Common myeloid progenitor, CD34-positive (primary cell): ENCODE measurements at regions not wholly inside any gene's neighbourhood (a gene's known extent, or its start where the extent isn't known, plus 50 kb on each side); places are given as distances from the start of the nearest gene placed in this dataset.

ENCODE experiments used
- CTCF ChIA-PET: fragments of 350-600 bp; sonication (Branson Sonifier 250); formaldehyde crosslinking; loops from one replicate; lab custom pipeline; 2021; ENCODE audit warnings: antibody characterized with exemption; lab: Charles Lee
- POLR2A ChIA-PET: fragments of 350-600 bp; sonication (Branson Sonifier 250); formaldehyde crosslinking; loops from one replicate; lab custom pipeline; 2021; ENCODE audit warnings: antibody characterized with exemption; lab: Charles Lee
- DNase-seq, 3 donors: peaks; one replicate each; pipeline versions ENCODE4 v3.0.0 to v3.0.0-alpha.2; 2013
- H3K27ac ChIP-seq, 2 experiments: 1 replicate in 1 of 2; 2 replicates in 1 of 2; pipeline ENCODE4 v1.7.0; 2013; ENCODE audit warnings: inconsistent platforms in 2 of 2, low read length in 2 of 2, mild to moderate bottlenecking in 2 of 2, low read depth in 1 of 2, moderate library complexity in 1 of 2; ENCODE audit not compliant: severe bottlenecking in 2 of 2, insufficient read depth in 1 of 2, poor library complexity in 1 of 2
- H3K27me3 ChIP-seq, 5 experiments: replicated peaks in 2 of 5; 1 replicate in 3 of 5; 2 replicates in 2 of 5; pipeline versions ENCODE4 v1.6.1 to v1.7.0; 2013; ENCODE audit warnings: low read length in 4 of 5, mild to moderate bottlenecking in 2 of 5, moderate library complexity in 2 of 5, inconsistent platforms in 1 of 5; ENCODE audit not compliant: insufficient read depth in 5 of 5, control insufficient read depth in 4 of 5
- H3K36me3 ChIP-seq, 4 experiments: 1 replicate in 2 of 4; 2 replicates in 2 of 4; pipeline versions ENCODE4 v1.6.1 to v1.7.0; 2013; ENCODE audit warnings: low read length in 3 of 4, control low read depth in 1 of 4, mild to moderate bottlenecking in 1 of 4; ENCODE audit not compliant: control insufficient read depth in 4 of 4, insufficient read depth in 4 of 4
- H3K4me1 ChIP-seq, 4 experiments: 1 replicate in 3 of 4; 2 replicates in 1 of 4; pipeline versions ENCODE4 v1.6.1 to v1.7.1; 2013; ENCODE audit warnings: low read length in 3 of 4, mild to moderate bottlenecking in 3 of 4, control low read depth in 1 of 4, inconsistent platforms in 1 of 4, moderate library complexity in 1 of 4; ENCODE audit not compliant: control insufficient read depth in 4 of 4, insufficient read depth in 4 of 4; ENCODE audit errors: control extremely low read depth in 1 of 4
- H3K4me3 ChIP-seq, 7 experiments: 1 replicate in 4 of 7; 2 replicates in 3 of 7; pipeline versions ENCODE4 v1.5.1 to v1.7.0; 2013; ENCODE audit warnings: mild to moderate bottlenecking in 7 of 7, low read length in 6 of 7, moderate library complexity in 6 of 7, inconsistent platforms in 2 of 7, low read depth in 2 of 7, control low read depth in 1 of 7; ENCODE audit not compliant: insufficient read depth in 4 of 7, control insufficient read depth in 1 of 7; ENCODE audit errors: extremely low read depth in 1 of 7
- H3K9me3 ChIP-seq, 5 experiments: 1 replicate in 4 of 5; 2 replicates in 1 of 5; pipeline versions ENCODE4 v1.6.1 to v1.7.1; 2013; ENCODE audit warnings: low read length in 4 of 5, mild to moderate bottlenecking in 2 of 5, inconsistent platforms in 1 of 5, low read depth in 1 of 5, moderate library complexity in 1 of 5; ENCODE audit not compliant: control insufficient read depth in 4 of 5, insufficient read depth in 2 of 5; ENCODE audit errors: control extremely low read depth in 1 of 5
- whole genome bisulfite sequencing: methylation state at CpG from one replicate; pipeline ENCODE4 v1.1.5; 2013; ENCODE audit not compliant: insufficient coverage; 5-methylcytosine and 5-hydroxymethylcytosine counted together

GRCh38 chr2:40874380-40874779 is 422.5 kb upstream of the SLC8A1 start:
- ChIA-PET POLR2A (no interaction called here), CTCF (no interaction called here)
- Histone ChIP-seq H3K4me3 (no peak overlapping the region), H3K4me1 (peaks cover 0 to 6% (median 0%) of the 10 kb centered on the region in 4 experiments), H3K9me3 (no peaks in the 10 kb centered on the region), H3K27ac (no peak overlapping the region), H3K36me3 (no peaks in the 10 kb centered on the region), H3K27me3 (no peaks in the 10 kb centered on the region)
- no peak for DNase-seq
- WGBS: 100% methylated on average over 2 of the region's 3 CpGs

GRCh38 chr2:40877734-40878288 is 425.9 kb upstream of the SLC8A1 start:
- Histone ChIP-seq H3K27me3 (no peaks in the 10 kb centered on the region), H3K27ac (no peak overlapping the region), H3K4me1 (peaks cover 0 to 3% (median 0%) of the 10 kb centered on the region in 4 experiments), H3K36me3 (no peaks in the 10 kb centered on the region), H3K4me3 (no peak overlapping the region), H3K9me3 (no peaks in the 10 kb centered on the region)
- no peak for DNase-seq
- POLR2A ChIA-PET: no interaction called here
- CTCF ChIA-PET: interaction anchor here (1.4 kb wide), 1 partner anchor 10 kb away, joined by 3 read pairs; no protein-coding TSS in a partner anchor

GRCh38 chr2:40879305-40879704 is 427.4 kb upstream of the SLC8A1 start:
- Histone ChIP-seq H3K4me1 (peaks cover 0 to 3% (median 0%) of the 10 kb centered on the region in 4 experiments), H3K9me3 (no peaks in the 10 kb centered on the region), H3K4me3 (no peak overlapping the region), H3K27me3 (no peaks in the 10 kb centered on the region), H3K27ac (no peak overlapping the region), H3K36me3 (no peaks in the 10 kb centered on the region)
- ChIA-PET POLR2A (no interaction called here), CTCF (no interaction called here)
- DNase-seq: no peak
- WGBS: no CpG with 5 or more reads among the region's 1 CpG

- DNase-seq: no peak
- H3K4me3 ChIP-seq: no peak overlapping the region
- POLR2A ChIA-PET: no interaction called here
- H3K36me3 ChIP-seq: no peaks in the 10 kb centered on the region
- peaks cover 0 to 7% (median 2%) of the 10 kb centered on the region in 5 experiments for H3K9me3 ChIP-seq
- WGBS: no CpG with 5 or more reads among the region's 1 CpG
- no peak overlapping the region for H3K27ac ChIP-seq
- H3K4me1 ChIP-seq: peaks cover 0 to 3% (median 0%) of the 10 kb centered on the region in 4 experiments
- CTCF ChIA-PET: no interaction called here
- no peaks in the 10 kb centered on the region for H3K27me3 ChIP-seq
Observed at GRCh38 chr2:40886100-40886499, 434.2 kb upstream of the SLC8A1 start.

GRCh38 chr2:40886655-40887054 is 434.8 kb upstream of the SLC8A1 start:
- ChIA-PET POLR2A (no interaction called here), CTCF (interaction anchor here (0.6 kb wide), 1 partner anchor 207 kb away, joined by 3 read pairs; no protein-coding TSS in a partner anchor)
- H3K27ac ChIP-seq: no peak overlapping the region
- peaks cover 0 to 1% (median 0%) of the 10 kb centered on the region in 4 experiments for H3K4me1 ChIP-seq
- no CpG with 5 or more reads among the region's 1 CpG for WGBS
- no peak overlapping the region for H3K4me3 ChIP-seq
- no peaks in the 10 kb centered on the region for H3K36me3 ChIP-seq
- peaks cover 0 to 7% (median 2%) of the 10 kb centered on the region in 5 experiments for H3K9me3 ChIP-seq
- H3K27me3 ChIP-seq: no peaks in the 10 kb centered on the region
- DNase-seq: no peak

- Histone ChIP-seq H3K27me3 (no peaks in the 10 kb centered on the region), H3K4me3 (no peak overlapping the region), H3K36me3 (no peaks in the 10 kb centered on the region), H3K27ac (no peak overlapping the region), H3K9me3 (peaks cover 0 to 1% (median 0%) of the 10 kb centered on the region in 5 experiments), H3K4me1 (no peaks in the 10 kb centered on the region)
- ChIA-PET POLR2A (no interaction called here), CTCF (no interaction called here)
- no peak for DNase-seq
Observed at GRCh38 chr2:40896358-40896757, 444.5 kb upstream of the SLC8A1 start.

GRCh38 chr2:40914666-40915065 is 462.8 kb upstream of the SLC8A1 start:
- ChIA-PET CTCF (no interaction called here), POLR2A (no interaction called here)
- Histone ChIP-seq H3K4me1 (no peaks in the 10 kb centered on the region), H3K27ac (no peak overlapping the region), H3K9me3 (peaks cover 0 to 5% (median 1%) of the 10 kb centered on the region in 5 experiments), H3K4me3 (no peak overlapping the region), H3K36me3 (peaks cover 0 to 2% (median 0%) of the 10 kb centered on the region in 4 experiments), H3K27me3 (no peaks in the 10 kb centered on the region)
- no peak for DNase-seq
